ENCODE measurements at regions not wholly inside any gene's neighbourhood (a gene's known extent, or its start where the extent isn't known, plus 50 kb on each side); places are given as distances from the start of the nearest gene placed in this dataset.

GRCh38 chr3:86147119-86147518, 843.8 kb downstream of the VGLL3 start:
- TF ChIP-seq CTCF (conservative IDR thresholded peaks at IDR 0.05), result no peak; the same call in 1 of the 2 replicates
- TF ChIP-seq EZH2 (IDR thresholded peaks at IDR 0.05; ENCODE audit: low read depth), result no peak
